HEK293 (cell line): ENCODE measurements at regions not wholly inside any gene's neighbourhood (a gene's known extent, or its start where the extent isn't known, plus 50 kb on each side); places are given as distances from the start of the nearest gene placed in this dataset.

ENCODE experiments used
- CTCF ChIA-PET: fragments of 350-600 bp; formaldehyde crosslinking; extraction: SDS; loops from one replicate; lab custom pipeline; 2021; ENCODE audit warnings: antibody characterized with exemption; lab: Yijun Ruan, JAX
- POLR2A ChIA-PET: fragments of 300-600 bp; formaldehyde crosslinking; extraction: SDS; loops from one replicate; lab custom pipeline; 2020; ENCODE audit warnings: antibody characterized with exemption, inconsistent platforms; lab: Yijun Ruan, JAX
- H3K27ac ChIP-seq: fragments of 200-500 bp; sonication (Bioruptor generic); 2 replicates; pipeline ENCODE4 v1.5.1; 2014; ENCODE audit warnings: low read depth, low read length, control low read depth, inconsistent platforms; ENCODE audit errors: extremely low read depth
- H3K36me3 ChIP-seq, 2 experiments: fragments of 200-500 bp in 1 of 2; sonication (Bioruptor generic) in 1 of 2; 1 replicate in 1 of 2; 2 replicates in 1 of 2; pipeline ENCODE4 v1.5.1; 2014 to 2017; ENCODE audit warnings: inconsistent platforms in 2 of 2, low read length in 2 of 2; ENCODE audit not compliant: control insufficient read depth in 2 of 2, insufficient read depth in 1 of 2
- H3K4me1 ChIP-seq: fragments of 200-500 bp; sonication (Bioruptor generic); 2 replicates; pipeline ENCODE4 v1.5.1; 2014; ENCODE audit warnings: mild to moderate bottlenecking, low read length, inconsistent platforms; ENCODE audit not compliant: control insufficient read depth, insufficient read depth
- H3K4me3 ChIP-seq: 2 replicates; pipeline ENCODE4 v1.5.1; 2011; ENCODE audit warnings: low read depth, mild to moderate bottlenecking, control low read depth, low read length, moderate library complexity
- H3K9me3 ChIP-seq: fragments of 200-500 bp; sonication (Bioruptor generic); 2 replicates; pipeline ENCODE4 v1.5.1; 2014; ENCODE audit warnings: low read depth, low read length, inconsistent platforms; ENCODE audit not compliant: control insufficient read depth, insufficient read depth
- BCL6B ChIP-seq: fragments of 450-650 bp; formaldehyde crosslinking; IDR thresholded peaks from 2 replicates; pipeline ENCODE4 v1.5.1; 2017; ENCODE audit warnings: missing biosample characterization, missing genetic modification characterization
- HOXA7 ChIP-seq: sonication (generic); formaldehyde crosslinking; IDR thresholded peaks from 2 replicates; pipeline ENCODE4 v1.8.1; 2022; ENCODE audit warnings: missing genetic modification reagents, borderline replicate concordance
- MZF1 ChIP-seq: fragments of 450-650 bp; formaldehyde crosslinking; IDR thresholded peaks from 2 replicates; pipeline ENCODE4 v1.5.1; 2017; ENCODE audit warnings: missing biosample characterization, missing genetic modification characterization, borderline replicate concordance
- PRDM2 ChIP-seq: fragments of 450-650 bp; formaldehyde crosslinking; IDR thresholded peaks from 2 replicates; pipeline ENCODE4 v1.5.1; 2016; ENCODE audit warnings: missing biosample characterization, missing genetic modification characterization, borderline replicate concordance
- REPIN1 ChIP-seq: fragments of 450-650 bp; formaldehyde crosslinking; IDR thresholded peaks from 2 replicates; pipeline ENCODE4 v1.5.1; 2017; ENCODE audit warnings: missing biosample characterization, missing genetic modification characterization, low read depth
- ZBTB20 ChIP-seq: fragments of 450-650 bp; formaldehyde crosslinking; IDR thresholded peaks from 2 replicates; pipeline ENCODE4 v1.5.1; 2016; ENCODE audit warnings: missing biosample characterization, missing genetic modification characterization
- ZEB2 ChIP-seq: fragments of 450-650 bp; formaldehyde crosslinking; IDR thresholded peaks from 2 replicates; pipeline ENCODE4 v1.5.1; 2016; ENCODE audit warnings: missing biosample characterization, missing genetic modification characterization
- ZFHX2 ChIP-seq: fragments of 450-650 bp; formaldehyde crosslinking; conservative IDR thresholded peaks from 2 replicates; pipeline ENCODE4 v1.5.1; 2016; ENCODE audit warnings: missing biosample characterization, missing genetic modification characterization
- ZNF112 ChIP-seq: fragments of 450-650 bp; formaldehyde crosslinking; IDR thresholded peaks from 2 replicates; pipeline ENCODE4 v1.5.0; 2017; ENCODE audit warnings: missing biosample characterization, missing genetic modification characterization
- ZNF248 ChIP-seq: fragments of 450-650 bp; formaldehyde crosslinking; IDR thresholded peaks from 2 replicates; pipeline ENCODE4 v1.5.1; 2017; ENCODE audit warnings: missing biosample characterization, missing genetic modification characterization
- ZNF274 ChIP-seq, 2 experiments: fragments of 200-500 bp in 1 of 2; fragments of 450-650 bp in 1 of 2; sonication (Bioruptor generic) in 1 of 2; formaldehyde crosslinking in 1 of 2; IDR thresholded peaks; 2 replicates each; pipeline versions ENCODE4 v1.5.1 to v1.6.1; 2014 to 2016; ENCODE audit warnings: borderline replicate concordance in 1 of 2, inconsistent platforms in 1 of 2, low read length in 1 of 2, missing biosample characterization in 1 of 2, missing genetic modification characterization in 1 of 2
- ZNF354C ChIP-seq: fragments of 450-650 bp; formaldehyde crosslinking; IDR thresholded peaks from 2 replicates; pipeline ENCODE4 v1.5.1; 2016; ENCODE audit warnings: missing biosample characterization, missing genetic modification characterization, low read depth, borderline replicate concordance
- ZNF394 ChIP-seq: fragments of 450-650 bp; formaldehyde crosslinking; IDR thresholded peaks from 2 replicates; pipeline ENCODE4 v1.5.1; 2016; ENCODE audit warnings: missing biosample characterization, missing genetic modification characterization, mild to moderate bottlenecking, moderate library complexity, borderline replicate concordance
- ZNF398 ChIP-seq: fragments of 450-650 bp; formaldehyde crosslinking; IDR thresholded peaks from 2 replicates; pipeline ENCODE4 v1.5.1; 2017; ENCODE audit warnings: missing biosample characterization, missing genetic modification characterization
- ZNF404 ChIP-seq: fragments of 450-650 bp; formaldehyde crosslinking; IDR thresholded peaks from 2 replicates; pipeline ENCODE4 v1.5.1; 2017; ENCODE audit warnings: missing biosample characterization, missing genetic modification characterization
- ZNF473 ChIP-seq: fragments of 450-650 bp; formaldehyde crosslinking; IDR thresholded peaks from 2 replicates; pipeline ENCODE4 v1.5.1; 2017; ENCODE audit warnings: missing biosample characterization, missing genetic modification characterization
- ZNF544 ChIP-seq: fragments of 450-650 bp; formaldehyde crosslinking; IDR thresholded peaks from 2 replicates; pipeline ENCODE4 v1.5.0; 2017; ENCODE audit warnings: missing biosample characterization, missing genetic modification characterization
- ZNF555 ChIP-seq: fragments of 450-650 bp; formaldehyde crosslinking; conservative IDR thresholded peaks from 2 replicates; pipeline ENCODE4 v1.5.1; 2017; ENCODE audit warnings: missing biosample characterization, mild to moderate bottlenecking, missing genetic modification characterization, inconsistent platforms
- ZNF558 ChIP-seq: fragments of 450-650 bp; formaldehyde crosslinking; IDR thresholded peaks from 2 replicates; pipeline ENCODE4 v1.5.1; 2016; ENCODE audit warnings: missing biosample characterization, missing genetic modification characterization
- ZNF561 ChIP-seq: fragments of 450-650 bp; IDR thresholded peaks from 2 replicates; pipeline ENCODE4 v1.5.1; 2018; ENCODE audit warnings: missing biosample characterization, missing genetic modification characterization, borderline replicate concordance
- ZNF571 ChIP-seq: fragments of 450-650 bp; formaldehyde crosslinking; IDR thresholded peaks from 2 replicates; pipeline ENCODE4 v1.5.0; 2017; ENCODE audit warnings: missing biosample characterization, missing genetic modification characterization
- ZNF585B ChIP-seq: fragments of 450-650 bp; formaldehyde crosslinking; IDR thresholded peaks from 2 replicates; pipeline ENCODE4 v1.5.1; 2016; ENCODE audit warnings: missing biosample characterization, missing genetic modification characterization
- ZNF623 ChIP-seq: fragments of 450-650 bp; formaldehyde crosslinking; IDR thresholded peaks from 2 replicates; pipeline ENCODE4 v1.5.1; 2016; ENCODE audit warnings: missing biosample characterization, missing genetic modification characterization
- ZNF701 ChIP-seq: fragments of 450-650 bp; formaldehyde crosslinking; IDR thresholded peaks from 2 replicates; pipeline ENCODE4 v1.5.1; 2016; ENCODE audit warnings: missing biosample characterization, missing genetic modification characterization
- ZNF747 ChIP-seq: fragments of 450-650 bp; formaldehyde crosslinking; IDR thresholded peaks from 2 replicates; pipeline ENCODE4 v1.5.1; 2016; ENCODE audit warnings: missing biosample characterization, missing genetic modification characterization
- ZSCAN16 ChIP-seq: fragments of 450-650 bp; formaldehyde crosslinking; IDR thresholded peaks from 2 replicates; pipeline ENCODE4 v1.5.1; 2016; ENCODE audit warnings: missing biosample characterization, missing genetic modification characterization

GRCh38 chr2:40716879-40717278, 265.0 kb upstream of the SLC8A1 start:
- CTCF ChIA-PET, result no interaction called here
- TF ChIP-seq ZNF248, result no peak
- no peak for TF ChIP-seq BCL6B (tag by site-specific recombination)
- no peak for TF ChIP-seq MZF1 (tag by site-specific recombination)
- POLR2A ChIA-PET, result no interaction called here

GRCh38 chr2:40719414-40719813, 267.5 kb upstream of the SLC8A1 start:
- no peak overlapping the region for H3K4me3 ChIP-seq
- H3K9me3 ChIP-seq, result no peaks in the 10 kb centered on the region
- ChIA-PET POLR2A (no interaction called here), CTCF (no interaction called here)
- TF ChIP-seq ZNF394 (tag by site-specific recombination) (no peak), ZNF571 (tag by site-specific recombination) (no peak), ZNF274 (IDR thresholded peaks at IDR 0.05; ENCODE audit: low read length) (no peak), ZNF274 (tag by site-specific recombination; IDR thresholded peaks at IDR 0.05; ENCODE audit: borderline replicate concordance) (no peak), ZNF701 (tag by site-specific recombination) (no peak), ZNF561 (no peak), ZSCAN16 (no peak), ZFHX2 (tag by site-specific recombination) (no peak), ZNF398 (no peak), ZBTB20 (tag by site-specific recombination) (no peak), ZNF623 (no peak), ZEB2 (tag by site-specific recombination) (no peak), ZNF558 (tag by site-specific recombination) (no peak)
- no peaks in the 10 kb centered on the region for H3K36me3 ChIP-seq
- no peaks in the 10 kb centered on the region for H3K4me1 ChIP-seq
- H3K27ac ChIP-seq, result no peak overlapping the region

More at GRCh38 chr2:40716879-40717278, 265.0 kb upstream of the SLC8A1 start:
- Histone ChIP-seq H3K36me3 (no peaks in the 10 kb centered on the region), H3K27ac (no peak overlapping the region), H3K4me1 (no peaks in the 10 kb centered on the region), H3K9me3 (no peaks in the 10 kb centered on the region), H3K4me3 (no peak overlapping the region)

GRCh38 chr2:40721595-40721994, 269.7 kb upstream of the SLC8A1 start:
- Histone ChIP-seq H3K27ac (no peak overlapping the region), H3K4me3 (no peak overlapping the region), H3K9me3 (no peaks in the 10 kb centered on the region), H3K36me3 (no peaks in the 10 kb centered on the region), H3K4me1 (no peaks in the 10 kb centered on the region)
- ChIA-PET POLR2A (no interaction called here), CTCF (no interaction called here)
- no peak for TF ChIP-seq ZNF747
- TF ChIP-seq PRDM2 (tag by site-specific recombination), result no peak
- no peak for TF ChIP-seq ZNF585B (tag by site-specific recombination)
- no peak for TF ChIP-seq HOXA7 (CRISPR knock-in tag)
- no peak for TF ChIP-seq ZNF354C (tag by site-specific recombination)
- TF ChIP-seq REPIN1 (tag by site-specific recombination), result no peak
- no peak for TF ChIP-seq ZNF555 (tag by site-specific recombination)
- no peak for TF ChIP-seq ZNF544 (tag by site-specific recombination)
- no peak for TF ChIP-seq ZNF404 (tag by site-specific recombination)
- TF ChIP-seq ZNF112 (tag by site-specific recombination), result no peak
- TF ChIP-seq ZNF473 (tag by site-specific recombination), result no peak
